Testis (tissue), 2 donors: ENCODE measurements at regions not wholly inside any gene's neighbourhood (a gene's known extent, or its start where the extent isn't known, plus 50 kb on each side); places are given as distances from the start of the nearest gene placed in this dataset.

Source experiments
- CTCF ChIP-seq, 3 experiments: fragments of 450-650 bp in 2 of 3; fragments of 200-600 bp in 1 of 3; sonication (generic) in 1 of 3; IDR thresholded peaks; one replicate each; pipeline ENCODE4 v1.5.1; 2016 to 2019; ENCODE audit warnings: antibody characterized with exemption in 3 of 3, mild to moderate bottlenecking in 2 of 3, moderate library complexity in 1 of 3
- POLR2A ChIP-seq: fragments of 450-650 bp; IDR thresholded peaks from one replicate; pipeline ENCODE4 v1.6.1; 2017; ENCODE audit warnings: antibody characterized with exemption, mild to moderate bottlenecking, moderate library complexity

GRCh38 chr2:106642679-106643078, 155.5 kb downstream of the CD8B2 start:
- TF ChIP-seq CTCF (IDR thresholded peaks at IDR 0.05) (no peak), POLR2A (no peak)
